ENCODE measurements at regions not wholly inside any gene's neighbourhood (a gene's known extent, or its start where the extent isn't known, plus 50 kb on each side); places are given as distances from the start of the nearest gene placed in this dataset.
"Not testable (repeated sequence)": the region's sequence is repeated elsewhere in the genome, so short reads cannot be mapped to it uniquely, and the experiment has no call there.

GRCh38 chr7:156024201-156024600 is 211.9 kb upstream of the SHH start:
- DNase-seq, result no peak

GRCh38 chr7:156022483-156023459 is 210.5 kb upstream of the SHH start:
- DNase-seq, result no peak

- DNase-seq, result no peak
Observed at GRCh38 chr7:156021471-156021870, 209.2 kb upstream of the SHH start.

GRCh38 chr7:156020566-156020965 is 208.3 kb upstream of the SHH start:
- DNase-seq, result no peak

GRCh38 chr7:156019776-156020565 is 207.7 kb upstream of the SHH start:
- DNase-seq, result no peak

GRCh38 chr7:156019308-156019707 is 207.0 kb upstream of the SHH start:
- no peak for DNase-seq

- no peak for DNase-seq
Observed at GRCh38 chr7:156017916-156018700, 205.8 kb upstream of the SHH start.

GRCh38 chr7:156017431-156017830 is 205.2 kb upstream of the SHH start:
- DNase-seq, result no peak

GRCh38 chr7:156015237-156016020 is 203.2 kb upstream of the SHH start:
- DNase-seq, result no peak

GRCh38 chr7:156014808-156015207 is 202.5 kb upstream of the SHH start:
- no peak for DNase-seq

GRCh38 chr7:156014201-156014600 is 201.9 kb upstream of the SHH start:
- DNase-seq, result no peak

GRCh38 chr7:156012412-156012811 is 200.1 kb upstream of the SHH start:
- no peak for DNase-seq

GRCh38 chr7:156009569-156009968 is 197.3 kb upstream of the SHH start:
- DNase-seq, result no peak

- DNase-seq, result not testable (repeated sequence)
Observed at GRCh38 chr7:156006876-156007275, 194.6 kb upstream of the SHH start.

- no peak for DNase-seq
Observed at GRCh38 chr7:156006024-156006423, 193.8 kb upstream of the SHH start.

- no peak for DNase-seq
Observed at GRCh38 chr7:156005202-156005691, 193.0 kb upstream of the SHH start.

GRCh38 chr7:156004265-156005201 is 192.3 kb upstream of the SHH start:
- no peak for DNase-seq

- DNase-seq, result no peak
Observed at GRCh38 chr7:156003220-156004162, 191.2 kb upstream of the SHH start.

- DNase-seq, result no peak
Observed at GRCh38 chr7:156002362-156003066, 190.3 kb upstream of the SHH start.

Measured in fibroblast of skin of abdomen (primary cell).